Heart right ventricle (tissue), 16 donors: ENCODE measurements at regions not wholly inside any gene's neighbourhood (a gene's known extent, or its start where the extent isn't known, plus 50 kb on each side); places are given as distances from the start of the nearest gene placed in this dataset.

Experiments
- ATAC-seq, 8 donors: fragments of 200-7000 bp; cut with Tn5 transposase; one replicate each; pipeline ENCODE4 v1.9.1; 2020; ENCODE audit warnings: mild to moderate bottlenecking in 8 of 8, moderate library complexity in 8 of 8, moderate number of reproducible peaks in 1 of 8
- DNase-seq, 2 donors: peaks; one replicate each; pipeline ENCODE4 v3.0.0-alpha.2; 2020
- H3K27ac ChIP-seq, 10 donors: fragments of 200-600 bp; sonication (generic) in 2 of 10; one replicate each; pipeline versions ENCODE4 v1.5.0 to v1.8.0; 2020 to 2022; ENCODE audit warnings: mild to moderate bottlenecking in 3 of 10
- H3K27me3 ChIP-seq, 7 donors: fragments of 200-600 bp; one replicate each; pipeline ENCODE4 v1.8.0; 2021 to 2022; ENCODE audit warnings: mild to moderate bottlenecking in 2 of 7
- H3K36me3 ChIP-seq, 9 donors: fragments of 200-600 bp; sonication (generic) in 1 of 9; one replicate each; pipeline versions ENCODE4 v1.5.0 to v1.8.0; 2020 to 2022; ENCODE audit warnings: mild to moderate bottlenecking in 2 of 9
- H3K4me1 ChIP-seq, 9 donors: fragments of 200-600 bp; sonication (generic) in 1 of 9; one replicate each; pipeline versions ENCODE4 v1.5.0 to v1.8.0; 2020 to 2022; ENCODE audit warnings: mild to moderate bottlenecking in 4 of 9
- H3K4me3 ChIP-seq, 10 donors: fragments of 200-600 bp; sonication (generic) in 2 of 10; one replicate each; pipeline versions ENCODE4 v1.5.0 to v1.8.0; 2020 to 2022; ENCODE audit warnings: mild to moderate bottlenecking in 7 of 10, moderate library complexity in 2 of 10
- H3K9me3 ChIP-seq, 11 donors: fragments of 200-600 bp in 10 of 11; sonication (generic) in 2 of 11; one replicate each; pipeline versions ENCODE4 v1.5.0 to v1.8.0; 2013 to 2022; ENCODE audit warnings: mild to moderate bottlenecking in 2 of 11, control low read depth in 1 of 11, moderate library complexity in 1 of 11
- CTCF ChIP-seq, 9 donors: fragments of 200-600 bp; sonication (generic) in 2 of 9; IDR thresholded peaks; one replicate each; pipeline versions ENCODE4 v1.5.0 to v1.8.0; 2021 to 2022; ENCODE audit warnings: antibody characterized with exemption in 9 of 9, mild to moderate bottlenecking in 5 of 9, moderate library complexity in 1 of 9
- WGBS, 2 donors: extraction: QIAGEN DNeasy Blood & Tissue Kit; methylation state at CpG; one replicate each; pipeline ENCODE4 v1.1.7; 2013; ENCODE audit warnings: inconsistent platforms in 1 of 2; 5-methylcytosine and 5-hydroxymethylcytosine counted together
- intact Hi-C, 10 donors: fragments of 100-400 bp; cut with DNase I; formaldehyde crosslinking; loops; one replicate each; pipeline versions ENCODE4 v1.11.1 to v1.14.2; 2022
- donor health status: Arrhythmogenic right ventricular cardiomyopathy.
- donor health status: ischemic (EF 13 %, LVEDD 7.1; RV severe dilation, severe dysfunction).
- donor health status: healthy with polysubstance abuse.
- donor health status: DM: no; HTN: yes; CAD: no.
- donor health status: DM: no; HTN: no; CAD: no.
- donor health status: ischemic (EF 25% LVEDD 6.9; RV normal size, moderate dysfunction).
- donor health status: ischemic (EF 25% LVEDD 5.7; RV mildly dilated, moderate dysfunction).
- donor health status: healthy.
- donor health status: DM: yes; HTN: yes; CAD: no.
- donor health status: Ischemic cardiomyopathy.
- donor health status: ischemic (EF 35%, LVEDD 5.7; RV mildly dilated, moderate dysfunction).
- donor health status: nonischemic (EF 11% LVEDD 7.7; RV severe dilation, severe dysfunction).
- donor health status: DM: yes; HTN: yes; CAD: no.
- donor health status: PGD.
- donor health status: ischemic (EF 29% LVEDD 5.4; RV normal size, mild dysfunction).
- donor health status: nonischemic (EF 23%, LVEDD 6.1; RV moderate dilation, normal function).

DNA sequence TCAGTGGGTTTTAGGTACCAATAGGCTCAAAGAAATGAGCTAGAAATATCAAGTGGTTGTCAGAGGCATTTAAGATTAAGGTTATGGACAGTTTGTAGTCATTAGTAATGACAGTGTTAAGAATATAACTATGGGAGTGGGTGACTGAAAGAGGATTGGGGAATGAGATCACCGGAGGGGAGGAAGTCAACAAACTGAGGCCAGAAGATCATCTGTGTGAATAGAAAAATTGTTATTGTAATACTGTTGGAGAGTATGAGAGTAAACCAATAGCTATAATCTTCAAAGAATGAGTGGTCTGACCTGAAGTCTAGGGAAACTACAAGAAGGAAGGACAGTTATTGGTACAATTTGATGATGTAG, 197.1 kb downstream of the TANC2 start:
- no peak for DNase-seq
- Histone ChIP-seq H3K27ac (no peak overlapping the region), H3K4me3 (no peak overlapping the region), H3K4me1 (no peaks in the 10 kb centered on the region), H3K27me3 (no peaks in the 10 kb centered on the region), H3K9me3 (no peaks in the 10 kb centered on the region), H3K36me3 (no peaks in the 10 kb centered on the region)
- intact Hi-C loops = no loop called here
- TF ChIP-seq CTCF (IDR thresholded peaks at IDR 0.05) = no peak
- no peak for ATAC-seq
- 61 to 76% methylated on average over 1 of the region's 1 CpG for WGBS, 2 donors

GRCh38 chr17:63165400-63165799, 199.4 kb downstream of the TANC2 start:
- no peaks in the 10 kb centered on the region for H3K36me3 ChIP-seq
- H3K4me3 ChIP-seq = no peak overlapping the region
- intact Hi-C loops = no loop called here
- H3K9me3 ChIP-seq = no peaks in the 10 kb centered on the region
- TF ChIP-seq CTCF (IDR thresholded peaks at IDR 0.05) = no peak
- H3K27me3 ChIP-seq = no peaks in the 10 kb centered on the region
- WGBS, 2 donors = 46 to 68% methylated on average over 2 of the region's 2 CpGs
- H3K4me1 ChIP-seq = peaks cover 0 to under 1% (median 0%) of the 10 kb centered on the region in 9 donors
- ATAC-seq (no peak), DNase-seq (no peak)
- no peak overlapping the region for H3K27ac ChIP-seq

- Histone ChIP-seq H3K27ac (no peak overlapping the region), H3K27me3 (no peaks in the 10 kb centered on the region), H3K4me1 (peaks cover 0 to 7% (median 0%) of the 10 kb centered on the region in 9 donors), H3K9me3 (peaks cover 0 to 7% (median 0%) of the 10 kb centered on the region in 11 donors), H3K36me3 (no peaks in the 10 kb centered on the region), H3K4me3 (no peak overlapping the region)
- DNase-seq (no peak), ATAC-seq (no peak)
- intact Hi-C loops = no loop called here
- 92 to 99% methylated on average over 3 of the region's 3 CpGs for WGBS, 2 donors
- no peak for TF ChIP-seq CTCF (IDR thresholded peaks at IDR 0.05)
Observed at GRCh38 chr17:63170795-63171194, 204.8 kb downstream of the TANC2 start.

GRCh38 chr17:63171428-63172393, 205.7 kb downstream of the TANC2 start:
- Histone ChIP-seq H3K27me3 (no peaks in the 10 kb centered on the region), H3K4me1 (peaks cover 0 to 7% (median 0%) of the 10 kb centered on the region in 9 donors), H3K9me3 (peaks cover 0 to 13% (median 0%) of the 10 kb centered on the region in 11 donors), H3K27ac (no peak overlapping the region), H3K4me3 (no peak overlapping the region), H3K36me3 (no peaks in the 10 kb centered on the region)
- DNase-seq (no peak), ATAC-seq (no peak)
- 90 to 92% methylated on average over 5 of the region's 5 CpGs for WGBS, 2 donors
- no peak for TF ChIP-seq CTCF (IDR thresholded peaks at IDR 0.05)
- intact Hi-C loops = no loop called here
